OCI-LY1 (cell line): ENCODE measurements at regions not wholly inside any gene's neighbourhood (a gene's known extent, or its start where the extent isn't known, plus 50 kb on each side); places are given as distances from the start of the nearest gene placed in this dataset.

Source experiments
- H2AFZ ChIP-seq: fragments of 200-600 bp; sonication (generic), shearing (Covaris generic); 2 replicates; pipeline ENCODE4 v1.6.0; 2014; ENCODE audit warnings: antibody characterized with exemption, mild to moderate bottlenecking, low read length
- H3F3A ChIP-seq: fragments of 200-600 bp; sonication (generic), shearing (Covaris generic); 2 replicates; pipeline ENCODE4 v1.6.0; 2014; ENCODE audit warnings: mild to moderate bottlenecking, antibody characterized with exemption, low read length, moderate library complexity; ENCODE audit not compliant: insufficient read depth
- H3K27ac ChIP-seq: fragments of 200-600 bp; sonication (generic); 2 replicates; pipeline ENCODE4 v1.5.1; 2014; ENCODE audit warnings: low read length, mixed run types, mild to moderate bottlenecking, low read depth; ENCODE audit not compliant: poor library complexity, severe bottlenecking
- H3K27me3 ChIP-seq: fragments of 200-600 bp; sonication (generic); 2 replicates; pipeline ENCODE4 v1.6.0; 2014; ENCODE audit warnings: antibody characterized with exemption, mild to moderate bottlenecking, low read length, moderate library complexity; ENCODE audit not compliant: insufficient read depth
- H3K36me3 ChIP-seq: fragments of 200-600 bp; sonication (generic); 2 replicates; pipeline ENCODE4 v1.6.1; 2014; ENCODE audit warnings: mild to moderate bottlenecking, antibody characterized with exemption, low read length, moderate library complexity, mixed read lengths; ENCODE audit not compliant: insufficient read depth
- H3K4me1 ChIP-seq: fragments of 200-600 bp; sonication (generic); 2 replicates; pipeline ENCODE4 v1.5.1; 2014; ENCODE audit warnings: mild to moderate bottlenecking, low read length, moderate library complexity; ENCODE audit not compliant: insufficient read depth, severe bottlenecking
- H3K4me2 ChIP-seq: fragments of 200-600 bp; sonication (generic), shearing (Covaris generic); 2 replicates; pipeline ENCODE4 v1.6.1; 2014; ENCODE audit warnings: low read length
- H3K4me3 ChIP-seq: fragments of 200-600 bp; sonication (generic); 2 replicates; pipeline ENCODE4 v1.5.1; 2014; ENCODE audit warnings: low read length, low read depth, mild to moderate bottlenecking, mixed read lengths; ENCODE audit not compliant: poor library complexity, severe bottlenecking
- H3K79me2 ChIP-seq: fragments of 200-600 bp; shearing (Covaris generic); 2 replicates; pipeline ENCODE4 v1.6.1; 2016; ENCODE audit warnings: mixed run types, low read length, mixed read lengths; ENCODE audit not compliant: insufficient read depth
- H3K9ac ChIP-seq: fragments of 200-600 bp; sonication (generic), shearing (Covaris generic); 2 replicates; pipeline ENCODE4 v1.6.1; 2014; ENCODE audit warnings: mild to moderate bottlenecking, low read length, mixed read lengths
- H3K9me2 ChIP-seq: fragments of 200-600 bp; sonication (generic), shearing (Covaris generic); 2 replicates; pipeline ENCODE4 v1.6.1; 2014; ENCODE audit warnings: low read depth, mild to moderate bottlenecking, low read length, mixed read lengths
- H3K9me3 ChIP-seq: fragments of 200-600 bp; shearing (Covaris generic); 2 replicates; pipeline ENCODE4 v1.6.1; 2014; ENCODE audit warnings: low read length, mixed read lengths
- H4K20me1 ChIP-seq: fragments of 200-600 bp; sonication (generic), shearing (Covaris generic); 2 replicates; pipeline ENCODE4 v1.6.0; 2016; ENCODE audit warnings: mild to moderate bottlenecking, low read length; ENCODE audit not compliant: insufficient read depth
- CTCF ChIP-seq: fragments of 200-600 bp; sonication (generic), shearing (Covaris generic); IDR thresholded peaks from 2 replicates; pipeline ENCODE4 v1.5.1; 2017; ENCODE audit warnings: mild to moderate bottlenecking, antibody characterized with exemption, low read length, moderate library complexity, mixed read lengths
- EZH2 ChIP-seq: fragments of 200-600 bp; sonication (generic), shearing (Covaris generic); IDR thresholded peaks from 2 replicates; pipeline ENCODE4 v1.8.0; 2017; ENCODE audit warnings: borderline replicate concordance, mixed run types, mild to moderate bottlenecking, antibody characterized with exemption, low read length, moderate library complexity, mixed read lengths

- Histone ChIP-seq H3K4me2 (no peak overlapping the region), H3K9ac (no peak overlapping the region), H3K9me2 (no peaks in the 10 kb centered on the region), H3K79me2 (no peaks in the 10 kb centered on the region), H3K36me3 (no peaks in the 10 kb centered on the region), H3K9me3 (no peaks in the 10 kb centered on the region), H3K27me3 (no peaks in the 10 kb centered on the region; the same call in 1 of the 2 replicates), H3K4me1 (no peaks in the 10 kb centered on the region), H4K20me1 (no peaks in the 10 kb centered on the region), H3K27ac (no peak overlapping the region), H2AFZ (no peak overlapping the region), H3K4me3 (no peak overlapping the region), H3F3A (no peaks in the 10 kb centered on the region)
- TF ChIP-seq EZH2 (no peak), CTCF (no peak)
Observed at GRCh38 chr22:49364398-49364797, 463.3 kb downstream of the BRD1 start.

GRCh38 chr22:49363526-49364230 is 464.0 kb downstream of the BRD1 start:
- no peaks in the 10 kb centered on the region for H3K36me3 ChIP-seq
- H4K20me1 ChIP-seq, result no peaks in the 10 kb centered on the region
- H2AFZ ChIP-seq, result no peak overlapping the region
- no peaks in the 10 kb centered on the region; the same call in 1 of the 2 replicates for H3K27me3 ChIP-seq
- H3K9ac ChIP-seq, result no peak overlapping the region
- TF ChIP-seq CTCF (no peak), EZH2 (no peak)
- H3K4me2 ChIP-seq, result no peak overlapping the region
- no peaks in the 10 kb centered on the region for H3K9me3 ChIP-seq
- H3K4me1 ChIP-seq, result no peaks in the 10 kb centered on the region
- H3K4me3 ChIP-seq, result no peak overlapping the region
- H3K27ac ChIP-seq, result no peak overlapping the region
- H3K9me2 ChIP-seq, result no peaks in the 10 kb centered on the region
- no peaks in the 10 kb centered on the region for H3K79me2 ChIP-seq
- H3F3A ChIP-seq, result no peaks in the 10 kb centered on the region

GRCh38 chr22:49362211-49362839 is 465.3 kb downstream of the BRD1 start:
- H3K27me3 ChIP-seq, result no peaks in the 10 kb centered on the region; the same call in 1 of the 2 replicates
- no peaks in the 10 kb centered on the region for H3K36me3 ChIP-seq
- H3K9me2 ChIP-seq, result no peaks in the 10 kb centered on the region
- no peaks in the 10 kb centered on the region for H3K4me1 ChIP-seq
- H3K9me3 ChIP-seq, result no peaks in the 10 kb centered on the region
- H3K27ac ChIP-seq, result no peak overlapping the region
- H3K79me2 ChIP-seq, result no peaks in the 10 kb centered on the region
- no peak overlapping the region for H3K4me2 ChIP-seq
- H3F3A ChIP-seq, result no peaks in the 10 kb centered on the region
- no peak for TF ChIP-seq EZH2
- TF ChIP-seq CTCF, result no peak
- no peaks in the 10 kb centered on the region for H4K20me1 ChIP-seq
- H3K4me3 ChIP-seq, result no peak overlapping the region
- no peak overlapping the region for H2AFZ ChIP-seq
- no peak overlapping the region for H3K9ac ChIP-seq
